Superior temporal gyrus (tissue), 1 donor: ENCODE measurements at regions not wholly inside any gene's neighbourhood (a gene's known extent, or its start where the extent isn't known, plus 50 kb on each side); places are given as distances from the start of the nearest gene placed in this dataset.
"Not testable (repeated sequence)": the region's sequence is repeated elsewhere in the genome, so short reads cannot be mapped to it uniquely, and the experiment has no call there.

Experiments
- DNase-seq: peaks from one replicate; pipeline ENCODE4 v3.0.0-alpha.2; 2016; ENCODE audit errors: extremely low spot score

DNA sequence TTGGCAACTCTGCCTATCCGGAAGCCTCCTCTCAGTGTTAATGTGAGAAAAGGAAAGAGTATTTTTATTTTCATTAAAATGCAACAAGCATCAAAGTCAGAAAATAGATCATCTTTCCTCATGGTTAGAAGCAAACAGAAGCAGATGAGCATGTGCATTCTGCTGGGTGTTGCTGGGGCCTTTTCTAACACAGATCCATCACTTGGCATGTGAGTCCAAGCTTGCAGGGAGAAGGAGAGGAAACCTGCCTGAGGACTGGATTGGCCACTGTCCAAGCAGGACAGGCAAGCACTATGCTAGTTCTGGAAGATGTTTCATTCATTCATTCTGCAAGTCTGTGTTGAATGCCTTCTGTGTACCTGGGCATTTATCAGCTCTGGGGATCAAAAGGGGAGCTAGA lies 348.7 kb upstream of the PCSK5 start:
- peak; percentile 21 for DNase-seq

DNA sequence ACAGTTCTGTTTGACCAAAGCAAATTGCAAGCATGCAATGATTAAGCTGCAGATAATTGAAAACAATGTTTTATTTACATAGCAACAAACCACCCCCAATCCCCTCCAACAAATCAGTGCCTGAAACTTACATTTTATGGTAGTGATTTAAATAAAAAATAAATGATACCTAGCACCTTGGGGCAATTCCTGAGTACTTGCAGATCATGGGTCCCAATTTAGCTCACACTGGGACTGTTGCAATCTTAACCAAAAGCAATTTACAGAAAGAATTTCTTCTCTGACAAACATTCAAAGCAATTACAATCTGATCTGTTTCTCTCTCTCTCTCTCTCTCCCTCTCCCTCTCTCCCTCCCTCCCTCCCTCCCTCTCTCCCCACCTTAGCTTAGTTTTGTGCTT lies 345.7 kb upstream of the PCSK5 start:
- DNase-seq = no peak

DNA sequence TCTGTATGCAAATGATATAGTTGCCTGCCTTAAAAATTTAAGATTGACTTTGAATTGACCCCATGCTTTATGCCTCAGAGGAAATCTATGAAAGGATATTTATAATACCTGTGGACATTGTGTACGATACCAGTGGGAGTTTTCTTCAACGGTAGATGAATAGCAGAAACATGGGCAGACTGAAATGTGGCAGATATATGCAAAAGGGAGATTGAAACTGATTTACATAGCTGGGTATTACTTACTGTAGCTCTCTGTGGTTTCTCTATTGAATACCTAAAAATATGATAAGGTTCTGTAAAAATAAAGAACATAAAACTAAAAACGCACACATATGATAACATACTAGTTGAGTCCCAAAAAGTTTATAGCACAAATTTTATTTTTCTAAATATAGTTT lies 345.2 kb upstream of the PCSK5 start:
- DNase-seq = no peak

- DNase-seq = no peak
These were observed 341.6 kb upstream of the PCSK5 start for GRCh38 chr9:75548871-75549270.

DNA sequence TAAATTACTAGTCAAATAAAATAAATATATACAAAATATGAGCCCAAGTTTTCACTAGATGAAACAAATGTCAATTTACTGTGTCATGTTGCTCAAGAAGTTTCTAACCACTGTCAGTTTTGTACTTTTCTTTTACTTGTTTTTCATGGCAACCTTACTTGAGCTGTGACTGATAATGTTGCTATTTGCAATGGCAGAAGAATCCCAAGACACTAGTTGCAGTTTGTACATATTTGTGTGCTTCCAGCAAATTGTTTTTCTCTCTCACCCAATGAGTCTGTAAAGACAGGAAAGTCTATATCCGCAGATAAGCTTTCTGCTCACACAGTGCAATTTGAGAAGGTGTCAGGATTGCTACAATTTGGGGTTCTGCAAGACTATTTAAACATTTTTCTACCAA lies 338.6 kb upstream of the PCSK5 start:
- no peak for DNase-seq

DNA sequence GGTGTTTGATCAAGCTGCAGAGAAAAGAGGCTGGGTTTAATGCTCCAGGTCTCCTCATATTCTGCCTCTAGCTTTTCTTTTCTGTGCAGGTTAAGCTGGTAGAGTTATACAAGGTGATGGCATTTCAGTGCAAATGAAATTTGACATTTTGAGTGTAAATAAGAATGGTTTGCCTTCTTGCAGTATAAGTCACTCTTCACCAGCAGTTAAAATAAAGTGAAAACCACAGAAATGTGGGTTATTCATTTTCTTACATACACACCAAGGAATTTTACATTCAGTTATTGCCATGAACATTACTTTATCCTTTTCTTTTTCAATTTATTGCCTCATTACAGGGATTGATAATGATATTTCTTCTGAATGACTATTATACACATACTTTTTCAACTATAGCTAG lies 337.5 kb upstream of the PCSK5 start:
- no peak for DNase-seq

- DNase-seq = not testable (repeated sequence)
These were observed 323.7 kb upstream of the PCSK5 start for GRCh38 chr9:75566813-75567212.

DNA sequence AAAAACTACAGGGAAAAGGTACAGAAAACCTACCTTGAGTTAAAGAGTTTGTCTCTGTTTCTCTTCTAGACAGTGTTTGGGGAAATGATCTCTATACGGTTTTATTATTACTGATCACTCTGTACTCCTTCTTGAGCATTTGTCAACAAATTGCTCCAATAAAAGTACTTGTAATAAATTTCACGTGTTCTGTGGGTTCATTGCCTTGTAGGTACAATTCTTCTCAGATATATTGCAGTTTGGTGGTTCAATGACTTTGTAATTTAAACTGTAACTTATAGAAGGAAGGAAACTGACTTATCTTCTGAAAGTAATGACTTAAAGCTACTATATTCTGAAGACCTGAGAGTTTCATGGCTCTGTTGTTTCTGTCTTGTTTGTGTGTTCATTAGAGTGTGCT lies 319.9 kb upstream of the PCSK5 start:
- no peak for DNase-seq

DNA sequence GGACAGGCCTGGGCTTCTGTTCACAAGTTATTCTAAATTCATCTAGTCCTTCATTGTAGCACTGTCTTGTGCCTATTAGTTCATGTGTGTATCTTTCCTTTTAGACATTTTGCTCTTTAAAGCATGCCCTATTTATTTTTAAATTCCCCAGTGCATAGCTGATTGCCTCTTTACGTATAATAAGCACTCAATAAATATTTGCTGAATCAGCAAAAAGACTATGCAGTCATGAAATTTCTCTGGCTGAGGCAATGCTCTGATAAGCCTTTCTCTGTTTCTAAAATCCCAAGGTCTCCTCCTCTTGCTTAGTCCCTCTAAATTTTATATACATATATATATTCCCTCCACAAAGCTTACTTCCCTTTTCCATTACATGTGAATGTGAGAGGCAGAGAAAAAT lies 315.9 kb upstream of the PCSK5 start:
- DNase-seq = no peak

DNA sequence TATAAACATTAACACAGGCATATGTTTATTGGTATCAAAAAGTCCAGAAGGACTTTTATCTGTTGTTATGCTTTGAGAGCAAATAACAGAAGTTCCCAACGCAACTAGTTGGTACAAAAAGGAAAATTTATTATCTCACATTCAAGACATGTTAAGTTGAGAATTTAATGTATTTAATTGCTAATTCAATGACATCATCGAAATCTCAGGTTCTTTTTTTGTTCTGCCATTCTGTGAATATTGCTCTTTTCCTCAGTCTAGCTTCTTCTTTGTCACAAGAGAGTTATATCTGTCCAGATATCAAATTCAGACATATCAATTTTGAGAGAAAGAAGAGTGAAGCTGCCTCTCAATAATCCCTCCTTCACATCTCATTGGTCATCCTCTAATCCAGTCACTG lies 307.6 kb upstream of the PCSK5 start:
- DNase-seq = no peak

DNA sequence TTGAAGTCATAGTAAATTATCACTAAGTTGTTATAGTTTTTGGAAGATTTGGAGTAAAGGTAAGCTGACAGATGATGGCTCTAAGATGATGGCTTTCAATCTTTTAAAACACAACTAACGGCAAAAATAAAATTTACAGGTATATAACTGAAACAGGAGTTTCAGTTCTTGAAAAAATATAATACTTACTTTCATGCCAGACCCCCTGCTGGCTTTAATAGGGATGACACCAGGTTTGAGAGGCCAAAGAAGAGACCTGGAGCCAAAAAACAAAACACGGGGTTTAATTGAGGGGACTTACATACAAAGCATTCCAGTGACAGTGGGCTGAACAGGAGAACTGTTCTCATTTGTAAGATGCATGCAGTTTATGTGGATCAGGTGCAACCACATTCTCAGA lies 301.7 kb upstream of the PCSK5 start:
- no peak for DNase-seq

DNA sequence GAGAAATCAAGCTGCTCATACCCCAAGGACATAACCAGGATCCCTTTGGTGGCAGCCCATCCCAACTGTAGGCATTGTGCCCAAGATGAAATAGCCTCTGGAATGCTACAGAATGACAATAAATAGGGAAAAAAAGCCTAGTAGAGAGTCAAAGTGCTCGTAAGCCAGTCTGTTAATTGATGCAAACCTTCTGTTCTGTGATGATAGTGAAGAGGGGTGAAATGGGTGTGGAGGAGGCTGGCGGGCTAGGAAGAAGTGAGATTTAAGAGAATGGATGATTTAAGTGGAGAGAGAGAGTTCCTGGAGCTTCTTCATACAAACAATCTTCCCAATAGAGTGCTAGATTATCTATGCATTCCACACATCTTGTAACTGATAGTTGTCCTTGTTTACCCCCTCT lies 301.0 kb upstream of the PCSK5 start:
- DNase-seq = no peak

GRCh38 chr9:75591972-75592371 lies 298.5 kb upstream of the PCSK5 start:
- no peak for DNase-seq

- no peak for DNase-seq
These were observed 297.9 kb upstream of the PCSK5 start for GRCh38 chr9:75592586-75592985.

GRCh38 chr9:75593920-75594319 lies 296.6 kb upstream of the PCSK5 start:
- no peak for DNase-seq

GRCh38 chr9:75599126-75599525 lies 291.3 kb upstream of the PCSK5 start:
- DNase-seq = no peak

DNA sequence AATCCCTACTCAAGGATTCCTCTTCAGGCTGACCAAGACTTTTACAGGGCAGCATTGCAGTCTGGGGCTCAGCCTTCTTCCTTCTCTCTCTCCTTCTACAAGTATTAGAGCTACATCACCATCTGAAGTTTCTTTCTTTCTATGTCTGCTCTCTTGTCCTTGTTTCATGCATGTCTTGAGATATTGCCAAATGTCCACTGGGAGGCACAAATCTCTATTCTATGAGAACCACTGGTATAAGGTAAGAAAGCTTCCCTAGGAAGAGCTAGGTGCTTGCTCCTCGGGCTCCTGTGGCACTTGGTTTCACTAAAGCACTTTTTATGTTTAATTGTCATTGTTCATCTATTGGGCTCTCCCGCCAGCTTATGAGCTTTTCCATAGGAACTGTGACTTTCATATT lies 289.2 kb upstream of the PCSK5 start:
- DNase-seq = no peak

DNA sequence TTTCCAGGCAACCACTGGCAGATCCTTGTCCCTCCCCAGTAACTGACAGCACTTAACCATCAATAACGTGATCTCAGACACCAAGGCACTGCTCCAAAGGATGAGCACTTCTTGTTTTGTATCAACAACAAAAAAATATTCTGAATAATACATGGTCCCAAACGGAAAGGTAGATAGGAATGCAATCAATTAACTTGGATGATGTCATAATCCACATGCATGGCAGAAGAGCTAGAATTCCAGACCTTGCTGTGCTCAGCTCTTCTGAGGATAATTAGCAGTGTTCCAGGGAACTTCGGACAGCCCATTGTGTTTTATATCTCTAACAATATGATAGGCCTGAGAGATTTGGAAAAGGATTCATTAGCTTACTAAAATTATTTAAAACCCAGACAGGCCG lies 288.4 kb upstream of the PCSK5 start:
- DNase-seq = no peak

- DNase-seq = no peak
These were observed 285.8 kb upstream of the PCSK5 start for GRCh38 chr9:75604661-75605060.

DNA sequence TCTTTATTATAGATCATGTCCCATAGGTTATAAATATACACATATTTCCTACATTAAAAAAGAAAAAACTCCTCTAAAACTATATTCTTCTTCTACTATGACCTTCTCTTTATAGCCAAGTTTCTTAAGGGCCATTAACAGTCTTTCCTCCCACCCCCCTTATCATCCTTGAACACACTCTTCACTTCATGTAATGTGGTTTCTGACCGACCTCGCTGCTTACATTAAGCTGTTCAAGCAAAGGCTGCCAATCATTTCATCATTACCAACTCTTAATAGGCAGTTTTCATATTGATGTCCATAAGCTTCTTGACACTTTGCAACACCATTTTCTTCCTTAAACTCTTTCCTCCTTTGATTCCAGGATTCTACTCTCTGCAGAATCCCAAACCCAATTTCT lies 283.0 kb upstream of the PCSK5 start:
- DNase-seq = no peak

GRCh38 chr9:75609401-75609800 lies 281.1 kb upstream of the PCSK5 start:
- no peak for DNase-seq

- DNase-seq = no peak
These were observed 280.2 kb upstream of the PCSK5 start for GRCh38 chr9:75610246-75610645.

DNA sequence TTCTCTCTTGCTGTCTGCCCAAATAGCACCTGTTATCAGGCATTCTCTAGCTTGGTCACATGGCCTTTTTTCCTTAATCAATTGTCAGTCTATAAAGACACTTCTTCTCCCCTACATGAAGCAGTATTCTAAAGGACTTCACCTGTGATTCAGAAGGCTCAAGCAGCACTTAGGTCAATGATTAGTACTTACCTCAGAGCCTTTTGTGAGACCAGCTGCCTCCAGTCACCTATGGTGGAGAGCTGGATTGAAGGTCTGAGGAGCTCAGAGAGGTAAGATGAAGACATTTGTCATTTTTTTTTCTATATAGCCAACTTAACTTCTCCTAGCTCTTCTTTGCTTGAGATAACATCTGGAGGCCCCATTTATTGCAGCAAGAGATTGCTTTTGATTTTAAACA lies 278.3 kb upstream of the PCSK5 start:
- DNase-seq = no peak

DNA sequence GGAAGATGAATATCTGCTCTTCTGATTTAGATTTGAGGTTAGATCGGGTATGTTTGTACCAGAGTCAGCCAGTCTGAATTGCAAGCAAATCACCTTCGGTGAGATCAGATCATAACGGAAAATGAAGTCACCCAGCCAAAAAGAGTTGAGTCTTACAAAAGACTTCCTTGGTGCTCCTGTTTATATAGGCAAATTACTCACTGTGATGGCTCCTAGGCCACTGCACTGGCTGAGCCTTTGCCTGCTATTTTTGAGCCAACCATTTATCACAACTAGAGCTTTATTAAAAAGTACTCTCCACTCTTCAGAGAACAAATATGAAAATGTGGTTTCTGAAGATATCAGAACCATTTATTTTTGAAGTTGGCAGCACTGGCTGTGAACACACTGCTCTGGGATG lies 277.7 kb upstream of the PCSK5 start:
- DNase-seq = no peak

GRCh38 chr9:75615284-75615683 lies 275.2 kb upstream of the PCSK5 start:
- no peak for DNase-seq
